Small intestine (tissue), 7 donors: ENCODE measurements at regions not wholly inside any gene's neighbourhood (a gene's known extent, or its start where the extent isn't known, plus 50 kb on each side); places are given as distances from the start of the nearest gene placed in this dataset.

Source experiments
- DNase-seq, 2 donors: peaks; one replicate each; pipeline versions ENCODE4 v3.0.0 to v3.0.0-alpha.2; 2013
- FAIRE-seq: peaks from 2 replicates; lab custom pipeline; 2012; peaks lifted over from hg19 to GRCh38; lab: Jason Lieb, UNC
- H3K27ac ChIP-seq, 3 donors: one replicate each; pipeline ENCODE4 v1.5.1; 2013; ENCODE audit warnings: low read length in 2 of 3, mild to moderate bottlenecking in 2 of 3, control low read depth in 1 of 3, inconsistent platforms in 1 of 3, low read depth in 1 of 3, moderate library complexity in 1 of 3
- H3K27me3 ChIP-seq, 3 donors: one replicate each; pipeline ENCODE4 v1.6.1; 2013; ENCODE audit warnings: low read length in 3 of 3, inconsistent platforms in 1 of 3; ENCODE audit not compliant: control insufficient read depth in 3 of 3, insufficient read depth in 3 of 3
- H3K36me3 ChIP-seq, 3 donors: one replicate each; pipeline ENCODE4 v1.6.1; 2013; ENCODE audit warnings: low read length in 3 of 3, inconsistent platforms in 1 of 3, low read depth in 1 of 3, mild to moderate bottlenecking in 1 of 3, moderate library complexity in 1 of 3; ENCODE audit not compliant: control insufficient read depth in 3 of 3, insufficient read depth in 2 of 3
- H3K4me1 ChIP-seq, 3 donors: one replicate each; pipeline ENCODE4 v1.6.1; 2013; ENCODE audit warnings: low read length in 2 of 3, inconsistent platforms in 1 of 3, low read depth in 1 of 3, mild to moderate bottlenecking in 1 of 3, moderate library complexity in 1 of 3; ENCODE audit not compliant: control insufficient read depth in 3 of 3, insufficient read depth in 2 of 3
- H3K4me3 ChIP-seq, 3 donors: one replicate each; pipeline ENCODE4 v1.5.1; 2013; ENCODE audit warnings: low read length in 3 of 3, control low read depth in 1 of 3, inconsistent platforms in 1 of 3, low read depth in 1 of 3, mild to moderate bottlenecking in 1 of 3, moderate library complexity in 1 of 3
- H3K9me3 ChIP-seq, 2 donors: one replicate each; pipeline ENCODE4 v1.6.1; 2013; ENCODE audit warnings: low read depth in 1 of 2, low read length in 1 of 2; ENCODE audit not compliant: control insufficient read depth in 2 of 2, insufficient read depth in 1 of 2
- WGBS, 3 donors: extraction: QIAGEN DNeasy Blood & Tissue Kit; methylation state at CpG; one replicate each; pipeline ENCODE4 v1.1.7; 2013; 5-methylcytosine and 5-hydroxymethylcytosine counted together
- donor health status: healthy with polysubstance abuse.
- donor health status: control.
- donor health status: control.
- donor health status: Bipolar disorder and iron deficiency.
- donor health status: healthy.

GRCh38 chr2:200137691-200138090 lies 168.8 kb upstream of the SPATS2L start:
- 85 to 92% (median 90%) methylated on average over 1 of the region's 1 CpG for WGBS, 3 donors
- no peak overlapping the region for H3K27ac ChIP-seq
- H3K4me1 ChIP-seq: peaks cover 0 to 13% (median 0%) of the 10 kb centered on the region in 3 donors
- no peaks in the 10 kb centered on the region for H3K27me3 ChIP-seq
- DNase-seq: peak in 1 of 2 donors; percentile 32
- H3K36me3 ChIP-seq: no peaks in the 10 kb centered on the region
- peaks cover 0 to 3% of the 10 kb centered on the region in 2 donors for H3K9me3 ChIP-seq
- no peak overlapping the region for H3K4me3 ChIP-seq
- FAIRE-seq: no peak

GRCh38 chr2:200138391-200139124 lies 167.9 kb upstream of the SPATS2L start:
- Histone ChIP-seq H3K27ac (no peak overlapping the region), H3K36me3 (no peaks in the 10 kb centered on the region), H3K4me3 (no peak overlapping the region), H3K9me3 (peaks cover 0 to 3% of the 10 kb centered on the region in 2 donors), H3K4me1 (peaks cover 0 to 11% (median 0%) of the 10 kb centered on the region in 3 donors), H3K27me3 (no peaks in the 10 kb centered on the region)
- FAIRE-seq (no peak), DNase-seq (no peak)
- 80 to 88% (median 82%) methylated on average over 2 of the region's 2 CpGs for WGBS, 3 donors

- no peaks in the 10 kb centered on the region for H3K36me3 ChIP-seq
- peaks cover 0 to 3% (median 0%) of the 10 kb centered on the region in 3 donors for H3K4me1 ChIP-seq
- peaks cover 0 to 13% of the 10 kb centered on the region in 2 donors for H3K9me3 ChIP-seq
- no peaks in the 10 kb centered on the region for H3K27me3 ChIP-seq
- no peak for DNase-seq
- 82 to 96% (median 96%) methylated on average over 2 of the region's 2 CpGs for WGBS, 3 donors
- no peak overlapping the region for H3K4me3 ChIP-seq
- FAIRE-seq: no peak
- H3K27ac ChIP-seq: no peak overlapping the region
These were observed 161.9 kb upstream of the SPATS2L start for GRCh38 chr2:200144571-200144970.

GRCh38 chr2:200146501-200146900 lies 160.0 kb upstream of the SPATS2L start:
- H3K4me1 ChIP-seq: peaks cover 0 to 3% (median 0%) of the 10 kb centered on the region in 3 donors
- no peak overlapping the region for H3K4me3 ChIP-seq
- 85 to 91% (median 90%) methylated on average over 3 of the region's 3 CpGs for WGBS, 3 donors
- H3K9me3 ChIP-seq: peaks cover 0 to 19% of the 10 kb centered on the region in 2 donors
- no peaks in the 10 kb centered on the region for H3K27me3 ChIP-seq
- no peaks in the 10 kb centered on the region for H3K36me3 ChIP-seq
- DNase-seq (no peak), FAIRE-seq (no peak)
- H3K27ac ChIP-seq: no peak overlapping the region

- H3K9me3 ChIP-seq: peaks cover 0 to 22% of the 10 kb centered on the region in 2 donors
- no peak overlapping the region for H3K4me3 ChIP-seq
- H3K36me3 ChIP-seq: no peaks in the 10 kb centered on the region
- no peak for DNase-seq
- H3K27ac ChIP-seq: no peak overlapping the region
- H3K4me1 ChIP-seq: peaks cover 0 to 3% (median 0%) of the 10 kb centered on the region in 3 donors
- no peaks in the 10 kb centered on the region for H3K27me3 ChIP-seq
- no peak for FAIRE-seq
- WGBS, 3 donors: 86 to 92% (median 88%) methylated on average over 2 of the region's 2 CpGs
These were observed 159.1 kb upstream of the SPATS2L start for GRCh38 chr2:200147371-200147770.

GRCh38 chr2:200148366-200148765 lies 158.1 kb upstream of the SPATS2L start:
- FAIRE-seq: no peak
- Histone ChIP-seq H3K27ac (no peak overlapping the region), H3K27me3 (no peaks in the 10 kb centered on the region), H3K9me3 (peaks cover 0 to 22% of the 10 kb centered on the region in 2 donors), H3K36me3 (no peaks in the 10 kb centered on the region), H3K4me3 (no peak overlapping the region), H3K4me1 (peaks cover 0 to 3% (median 0%) of the 10 kb centered on the region in 3 donors)
- no peak for DNase-seq
- 86 to 89% (median 87%) methylated on average over 2 of the region's 2 CpGs for WGBS, 3 donors

- Histone ChIP-seq H3K4me3 (no peak overlapping the region), H3K4me1 (no peaks in the 10 kb centered on the region), H3K9me3 (peaks cover 0 to 10% of the 10 kb centered on the region in 2 donors), H3K27me3 (no peaks in the 10 kb centered on the region), H3K36me3 (no peaks in the 10 kb centered on the region), H3K27ac (no peak overlapping the region)
- 78 to 93% (median 82%) methylated on average over 1 of the region's 1 CpG for WGBS, 3 donors
- DNase-seq (no peak), FAIRE-seq (peak; percentile 23)
These were observed 155.9 kb upstream of the SPATS2L start for GRCh38 chr2:200150411-200151086.

- no peaks in the 10 kb centered on the region for H3K36me3 ChIP-seq
- H3K9me3 ChIP-seq: peaks cover 0 to 5% of the 10 kb centered on the region in 2 donors
- H3K27me3 ChIP-seq: no peaks in the 10 kb centered on the region
- H3K4me1 ChIP-seq: peaks cover 3 to 27% (median 13%) of the 10 kb centered on the region in 3 donors
- FAIRE-seq: no peak
- peak overlapping the region in 1 of 3 donors; percentile 45 for H3K27ac ChIP-seq
- WGBS, 3 donors: 72 to 80% (median 72%) methylated on average over 3 of the region's 3 CpGs
- no peak for DNase-seq
- H3K4me3 ChIP-seq: no peak overlapping the region
These were observed 150.8 kb upstream of the SPATS2L start for GRCh38 chr2:200155652-200156051.
